H1 (cell line): ENCODE measurements at regions not wholly inside any gene's neighbourhood (a gene's known extent, or its start where the extent isn't known, plus 50 kb on each side); places are given as distances from the start of the nearest gene placed in this dataset.

ENCODE experiments used
- CTCF ChIA-PET: fragments of 300-600 bp; sonication (Branson Sonifier 250); formaldehyde crosslinking; loops from one replicate; lab custom pipeline; 2021; ENCODE audit not compliant: partially characterized antibody; lab: Charles Lee
- POLR2A ChIA-PET: fragments of 300-600 bp; sonication (Branson Sonifier 250); formaldehyde crosslinking; loops from one replicate; lab custom pipeline; 2021; ENCODE audit warnings: inconsistent platforms; ENCODE audit not compliant: partially characterized antibody; lab: Charles Lee
- DNase-seq, 2 experiments: peaks; one replicate each; pipeline versions ENCODE4 v3.0.0 to v3.0.0-alpha.2; 2010 to 2022; ENCODE audit warnings: low spot score in 2 of 2, low read depth in 1 of 2, mixed read lengths in 1 of 2
- FAIRE-seq: peaks from 2 replicates; lab custom pipeline; 2011; peaks lifted over from hg19 to GRCh38; lab: Jason Lieb, UNC
- H2AFZ ChIP-seq: 2 replicates; pipeline ENCODE4 v1.8.1; 2012; ENCODE audit warnings: low read length, inconsistent platforms
- H2AK5ac ChIP-seq: 2 replicates; pipeline ENCODE4 v1.6.1; 2013; ENCODE audit warnings: low read depth, low read length
- H2BK120ac ChIP-seq: replicated peaks from 2 replicates; pipeline ENCODE3; 2013; ENCODE audit warnings: low read depth, low read length, inconsistent platforms
- H2BK12ac ChIP-seq: 2 replicates; pipeline ENCODE4 v1.6.1; 2013; ENCODE audit warnings: low read depth, low read length
- H2BK15ac ChIP-seq: 2 replicates; pipeline ENCODE4 v1.6.1; 2013; ENCODE audit warnings: low read length
- H2BK20ac ChIP-seq: 2 replicates; pipeline ENCODE4 v1.6.1; 2013; ENCODE audit warnings: low read length
- H2BK5ac ChIP-seq: 2 replicates; pipeline ENCODE4 v1.6.1; 2013; ENCODE audit warnings: low read depth, low read length
- H3K14ac ChIP-seq: 2 replicates; pipeline ENCODE4 v1.6.1; 2013; ENCODE audit warnings: inconsistent platforms; ENCODE audit not compliant: insufficient read length
- H3K18ac ChIP-seq: 2 replicates; pipeline ENCODE4 v1.6.1; 2013; ENCODE audit warnings: low read length; ENCODE audit errors: extremely low read depth
- H3K23ac ChIP-seq: 2 replicates; pipeline ENCODE4 v1.6.1; 2013; ENCODE audit warnings: inconsistent platforms; ENCODE audit not compliant: insufficient read length
- H3K23me2 ChIP-seq: 2 replicates; pipeline ENCODE4 v1.6.1; 2013; ENCODE audit warnings: low read depth, low read length
- H3K27ac ChIP-seq: 2 replicates; pipeline ENCODE4 v1.6.1; 2011; ENCODE audit warnings: low read depth, low read length, inconsistent platforms
- H3K27me3 ChIP-seq, 4 experiments: replicated peaks in 1 of 4; 1 replicate in 1 of 4; 2 replicates in 3 of 4; pipeline versions ENCODE4 v1.6.1 to v1.8.1; 2011 to 2013; ENCODE audit warnings: low read length in 3 of 4, mild to moderate bottlenecking in 3 of 4, inconsistent platforms in 2 of 4, mixed read lengths in 2 of 4, moderate library complexity in 1 of 4; ENCODE audit not compliant: control insufficient read depth in 3 of 4, insufficient read depth in 3 of 4; ENCODE audit errors: extremely low read depth in 1 of 4
- H3K36me3 ChIP-seq, 4 experiments: 2 replicates each; pipeline versions ENCODE4 v1.6.1 to v1.8.1; 2011 to 2013; ENCODE audit warnings: mild to moderate bottlenecking in 4 of 4, low read length in 3 of 4, moderate library complexity in 2 of 4, control low read depth in 1 of 4, inconsistent platforms in 1 of 4; ENCODE audit not compliant: insufficient read depth in 4 of 4, control insufficient read depth in 2 of 4
- H3K4ac ChIP-seq: replicated peaks from 2 replicates; pipeline ENCODE3; 2013; ENCODE audit warnings: low read length, low read depth, mixed read lengths, inconsistent platforms; ENCODE audit not compliant: insufficient read length
- H3K4me1 ChIP-seq, 4 experiments: replicated peaks in 1 of 4; 1 replicate in 1 of 4; 2 replicates in 3 of 4; pipeline versions ENCODE4 v1.6.1 to v1.8.1; 2011 to 2013; ENCODE audit warnings: low read length in 3 of 4, inconsistent platforms in 2 of 4, mixed read lengths in 1 of 4; ENCODE audit not compliant: insufficient read depth in 4 of 4, control insufficient read depth in 3 of 4
- H3K4me2 ChIP-seq, 2 experiments: 2 replicates each; pipeline versions ENCODE4 v1.6.1 to v1.8.1; 2011 to 2013; ENCODE audit warnings: low read depth in 2 of 2, low read length in 2 of 2, control low read depth in 1 of 2, inconsistent platforms in 1 of 2, mild to moderate bottlenecking in 1 of 2; ENCODE audit not compliant: insufficient read depth in 1 of 2
- H3K4me3 ChIP-seq, 4 experiments: fragments of 200-600, 300-600 bp in 1 of 4; sonication (generic), shearing (Covaris generic), sonication (Bioruptor Twin) in 1 of 4; 2 replicates each; pipeline versions ENCODE4 v1.5.1 to v1.8.1; 2011 to 2016; ENCODE audit warnings: low read length in 4 of 4, low read depth in 3 of 4, control low read depth in 2 of 4, inconsistent platforms in 2 of 4, mild to moderate bottlenecking in 2 of 4, mixed read lengths in 1 of 4, moderate library complexity in 1 of 4; ENCODE audit not compliant: insufficient read depth in 2 of 4; ENCODE audit errors: extremely low read depth in 1 of 4
- H3K56ac ChIP-seq: replicated peaks from 2 replicates; pipeline ENCODE3; 2013; ENCODE audit warnings: low read depth, mild to moderate bottlenecking, mixed read lengths, low read length, inconsistent platforms; ENCODE audit not compliant: insufficient read length
- H3K79me1 ChIP-seq: 2 replicates; pipeline ENCODE4 v1.6.1; 2013; ENCODE audit warnings: low read depth, low read length, control low read depth
- H3K79me2 ChIP-seq, 2 experiments: 2 replicates each; pipeline versions ENCODE4 v1.6.1 to v1.8.1; 2012 to 2013; ENCODE audit warnings: low read length in 2 of 2, mild to moderate bottlenecking in 2 of 2, inconsistent platforms in 1 of 2; ENCODE audit not compliant: insufficient read depth in 2 of 2, control insufficient read depth in 1 of 2
- H3K9ac ChIP-seq, 4 experiments: replicated peaks in 1 of 4; 1 replicate in 1 of 4; 2 replicates in 3 of 4; pipeline versions ENCODE4 v1.6.1 to v1.8.1; 2011 to 2013; ENCODE audit warnings: low read depth in 3 of 4, low read length in 3 of 4, control low read depth in 2 of 4, mild to moderate bottlenecking in 2 of 4, moderate library complexity in 2 of 4, inconsistent platforms in 1 of 4; ENCODE audit errors: extremely low read depth in 1 of 4
- H3K9me3 ChIP-seq, 2 experiments: 2 replicates each; pipeline versions ENCODE4 v1.6.1 to v1.8.1; 2012 to 2013; ENCODE audit warnings: mild to moderate bottlenecking in 2 of 2, moderate library complexity in 2 of 2, control low read depth in 1 of 2, inconsistent platforms in 1 of 2, low read depth in 1 of 2, low read length in 1 of 2, mixed read lengths in 1 of 2; ENCODE audit not compliant: insufficient read depth in 2 of 2
- H4K20me1 ChIP-seq, 2 experiments: replicated peaks in 1 of 2; 2 replicates each; pipeline versions ENCODE3 to v1.8.1; 2011 to 2013; ENCODE audit warnings: inconsistent platforms in 2 of 2, low read length in 2 of 2, mild to moderate bottlenecking in 1 of 2; ENCODE audit not compliant: insufficient read depth in 2 of 2, control insufficient read depth in 1 of 2
- H4K5ac ChIP-seq: 2 replicates; pipeline ENCODE4 v1.6.1; 2013; ENCODE audit warnings: low read length, low read depth, mixed read lengths, inconsistent platforms; ENCODE audit not compliant: insufficient read length
- H4K8ac ChIP-seq: 2 replicates; pipeline ENCODE4 v1.8.0; 2013; ENCODE audit warnings: mild to moderate bottlenecking, moderate library complexity, low read length, inconsistent platforms; ENCODE audit not compliant: insufficient read depth; ENCODE audit errors: extremely low read depth
- H4K91ac ChIP-seq: replicated peaks from 2 replicates; pipeline ENCODE3; 2013; ENCODE audit warnings: low read length, mixed read lengths, inconsistent platforms; ENCODE audit not compliant: insufficient read length
- CEBPB ChIP-seq: IDR thresholded peaks from 2 replicates; pipeline ENCODE4 v1.6.1; 2012; ENCODE audit warnings: low read depth, low read length
- SRF ChIP-seq: IDR thresholded peaks from 2 replicates; pipeline ENCODE4 v1.6.1; 2011; ENCODE audit warnings: mild to moderate bottlenecking, low read depth, low read length, moderate library complexity
- TBP ChIP-seq: IDR thresholded peaks from 2 replicates; pipeline ENCODE4 v1.6.1; 2011; ENCODE audit warnings: low read depth, low read length, improper control_type of control experiment
- WGBS, 2 experiments: shearing (Covaris generic) in 1 of 2; methylation state at CpG; one replicate each; pipeline versions ENCODE4 v1.1.6 to v1.1.7; 2013 to 2015; ENCODE audit warnings: low lambda C conversion rate in 2 of 2, mixed read lengths in 2 of 2, inconsistent platforms in 1 of 2, low coverage in 1 of 2, missing lambda C conversion rate in 1 of 2; ENCODE audit not compliant: insufficient replicate concordance in 2 of 2, insufficient coverage in 1 of 2, insufficient read length in 1 of 2; ENCODE audit errors: extremely low coverage in 1 of 2, missing lambda C conversion rate in 1 of 2; 5-methylcytosine and 5-hydroxymethylcytosine counted together

GRCh38 chr7:55649238-55649637 is 76.9 kb upstream of the VOPP1 start:
- no peaks in the 10 kb centered on the region for H3K79me2 ChIP-seq
- H3K14ac ChIP-seq: no peak overlapping the region
- no peak overlapping the region for H4K91ac ChIP-seq
- H4K5ac ChIP-seq: no peak overlapping the region
- H3K4ac ChIP-seq: no peak overlapping the region
- no peaks in the 10 kb centered on the region for H3K36me3 ChIP-seq
- no peak overlapping the region for H3K18ac ChIP-seq
- FAIRE-seq (no peak), DNase-seq (no peak)
- H3K79me1 ChIP-seq: no peaks in the 10 kb centered on the region
- peaks cover 0 to 6% of the 10 kb centered on the region in 2 experiments; a peak in 2 of 4 replicates for H3K9me3 ChIP-seq
- H4K20me1 ChIP-seq: no peaks in the 10 kb centered on the region
- no peak overlapping the region for H4K8ac ChIP-seq
- no peak overlapping the region for H2AK5ac ChIP-seq
- H3K27ac ChIP-seq: no peak overlapping the region
- no peak overlapping the region for H3K4me3 ChIP-seq
- ChIA-PET CTCF (interaction anchor here (1.3 kb wide), 1 partner anchor 9 kb away, joined by 3 read pairs; no protein-coding TSS in a partner anchor), POLR2A (no interaction called here)
- no peak overlapping the region for H2BK12ac ChIP-seq
- H3K23me2 ChIP-seq: no peaks in the 10 kb centered on the region
- no peak overlapping the region for H2BK15ac ChIP-seq
- H2BK120ac ChIP-seq: no peak overlapping the region
- H3K4me2 ChIP-seq: no peak overlapping the region
- H2BK20ac ChIP-seq: no peak overlapping the region
- H3K4me1 ChIP-seq: no peaks in the 10 kb centered on the region
- H3K56ac ChIP-seq: no peak overlapping the region
- WGBS, 2 experiments: 90% methylated on average over 4 of the region's 4 CpGs; no CpG with 5 or more reads in 1 of the 2 experiments
- TF ChIP-seq SRF: no peak
- peak; percentile 31; the same call in 1 of the 2 replicates for TF ChIP-seq CEBPB
- TF ChIP-seq TBP: no peak
- no peak overlapping the region for H2BK5ac ChIP-seq
- H2AFZ ChIP-seq: no peak overlapping the region
- H3K23ac ChIP-seq: no peak overlapping the region
- H3K9ac ChIP-seq: no peak overlapping the region
- no peaks in the 10 kb centered on the region for H3K27me3 ChIP-seq
